Lower lobe of right lung (tissue), 2 donors: ENCODE measurements at regions not wholly inside any gene's neighbourhood (a gene's known extent, or its start where the extent isn't known, plus 50 kb on each side); places are given as distances from the start of the nearest gene placed in this dataset.
"Not testable (repeated sequence)": the region's sequence is repeated elsewhere in the genome, so short reads cannot be mapped to it uniquely, and the experiment has no call there.

Experiments used
- ATAC-seq, 2 donors: fragments of 200-7000 bp; cut with Tn5 transposase; one replicate each; pipeline ENCODE4 v1.9.1; 2020 to 2022; ENCODE audit warnings: mild to moderate bottlenecking in 2 of 2, moderate library complexity in 2 of 2
- DNase-seq: peaks from one replicate; pipeline ENCODE4 v3.0.0-alpha.2; 2020
- H3K27ac ChIP-seq: fragments of 200-600 bp; one replicate; pipeline ENCODE4 v1.8.0; 2022
- H3K27me3 ChIP-seq: fragments of 200-600 bp; one replicate; pipeline ENCODE4 v1.8.0; 2022; ENCODE audit warnings: low read depth
- H3K36me3 ChIP-seq: fragments of 200-600 bp; one replicate; pipeline ENCODE4 v1.8.0; 2022; ENCODE audit warnings: mild to moderate bottlenecking
- H3K4me1 ChIP-seq: fragments of 200-600 bp; one replicate; pipeline ENCODE4 v1.8.0; 2022
- H3K4me3 ChIP-seq: fragments of 200-600 bp; one replicate; pipeline ENCODE4 v1.8.0; 2022; ENCODE audit warnings: mild to moderate bottlenecking
- H3K9me3 ChIP-seq: fragments of 200-600 bp; one replicate; pipeline ENCODE4 v1.8.0; 2022
- intact Hi-C: fragments of 100-400 bp; cut with DNase I; formaldehyde crosslinking; loops from one replicate; pipeline ENCODE4 v1.11.0; 2022
- donor health status: DM: no; HTN: yes; CAD: no; lungs with severe emphysema.

DNA sequence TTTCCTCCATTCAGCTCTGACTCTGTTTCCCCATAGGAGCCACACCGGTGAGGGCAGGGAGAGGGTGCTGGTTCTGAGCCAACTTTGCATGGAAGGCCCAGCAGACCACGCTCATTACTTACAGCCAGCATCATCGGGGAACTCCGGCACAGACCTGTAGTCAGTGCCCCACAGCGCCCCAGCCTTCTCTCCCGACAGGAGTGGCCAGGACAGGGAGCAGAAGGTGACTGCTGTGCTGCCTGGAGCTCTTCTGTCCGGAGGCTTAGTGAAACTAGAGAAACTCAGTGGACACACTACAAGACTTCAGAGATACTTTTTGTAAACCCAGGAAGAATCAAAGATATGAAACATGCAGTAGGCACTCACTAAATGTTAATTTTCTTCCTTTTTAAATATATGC, 111.6 kb upstream of the PLGLB2 start:
- ATAC-seq, intact Hi-C loops, H3K9me3 ChIP-seq, H3K4me3 ChIP-seq, H3K27me3 ChIP-seq, H3K27ac ChIP-seq, DNase-seq, H3K4me1 ChIP-seq, H3K36me3 ChIP-seq: not testable (repeated sequence)

DNA sequence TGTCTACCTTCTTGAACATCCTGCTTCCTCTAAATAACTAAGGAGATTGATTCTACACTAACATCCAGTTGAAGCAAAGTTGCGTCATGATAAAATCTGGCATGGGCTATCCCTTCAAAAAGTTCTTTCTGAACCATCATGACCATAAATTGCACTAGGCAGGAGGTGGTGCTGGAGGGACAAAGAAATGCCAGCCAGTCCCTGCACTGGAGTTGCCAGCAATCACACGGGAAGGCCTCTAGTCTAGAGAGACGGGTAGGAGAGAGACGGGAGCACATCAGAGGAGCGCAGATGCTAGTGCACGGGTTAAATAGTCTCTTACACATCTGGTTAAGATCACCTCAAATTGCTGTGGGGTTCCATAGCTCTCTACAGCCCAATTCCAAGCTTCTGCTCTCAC, 111.2 kb upstream of the PLGLB2 start:
- H3K4me1 ChIP-seq, H3K9me3 ChIP-seq, DNase-seq, H3K27ac ChIP-seq, H3K36me3 ChIP-seq, H3K27me3 ChIP-seq, intact Hi-C loops, H3K4me3 ChIP-seq, ATAC-seq: not testable (repeated sequence)

DNA sequence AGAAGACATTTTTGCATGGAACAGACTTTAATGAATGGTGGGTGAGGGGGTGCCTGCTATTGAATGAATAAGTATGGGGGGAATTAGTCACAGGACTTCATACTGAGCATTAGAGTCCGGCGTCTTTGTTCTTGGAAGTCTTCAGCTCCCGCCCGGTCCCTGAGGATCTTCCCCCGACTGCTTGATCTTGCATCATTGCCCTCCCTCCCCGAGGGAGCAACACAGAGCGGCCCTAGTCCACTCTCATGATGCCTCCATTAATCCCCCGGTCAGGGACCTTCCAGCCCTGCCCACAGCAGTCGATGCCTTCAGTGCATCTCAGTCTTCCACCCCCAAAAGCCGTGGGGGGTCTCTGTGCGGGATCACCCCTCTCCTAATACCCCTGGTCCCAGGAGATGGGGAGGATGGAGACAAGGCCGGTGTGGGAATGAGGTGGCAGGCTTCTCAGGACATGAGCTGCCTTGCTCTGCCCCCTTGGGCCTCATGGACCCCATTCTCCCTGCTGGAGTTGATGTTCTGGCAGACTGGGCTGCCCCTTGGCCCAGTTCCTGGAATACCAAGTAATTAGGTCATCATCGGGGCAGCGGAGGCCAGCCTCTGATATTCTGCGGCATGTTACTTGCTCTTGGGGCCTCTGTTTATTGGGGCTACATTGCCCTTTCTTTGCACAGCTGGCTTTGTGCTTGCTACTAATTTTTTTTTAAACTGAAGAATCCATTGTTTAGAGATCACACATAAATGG, 110.5 kb upstream of the PLGLB2 start:
- H3K9me3 ChIP-seq, intact Hi-C loops, H3K36me3 ChIP-seq, H3K4me3 ChIP-seq, H3K27me3 ChIP-seq, DNase-seq, H3K4me1 ChIP-seq, H3K27ac ChIP-seq: not testable (repeated sequence)
- peak in 1 of 2 donors; percentile 60 for ATAC-seq

DNA sequence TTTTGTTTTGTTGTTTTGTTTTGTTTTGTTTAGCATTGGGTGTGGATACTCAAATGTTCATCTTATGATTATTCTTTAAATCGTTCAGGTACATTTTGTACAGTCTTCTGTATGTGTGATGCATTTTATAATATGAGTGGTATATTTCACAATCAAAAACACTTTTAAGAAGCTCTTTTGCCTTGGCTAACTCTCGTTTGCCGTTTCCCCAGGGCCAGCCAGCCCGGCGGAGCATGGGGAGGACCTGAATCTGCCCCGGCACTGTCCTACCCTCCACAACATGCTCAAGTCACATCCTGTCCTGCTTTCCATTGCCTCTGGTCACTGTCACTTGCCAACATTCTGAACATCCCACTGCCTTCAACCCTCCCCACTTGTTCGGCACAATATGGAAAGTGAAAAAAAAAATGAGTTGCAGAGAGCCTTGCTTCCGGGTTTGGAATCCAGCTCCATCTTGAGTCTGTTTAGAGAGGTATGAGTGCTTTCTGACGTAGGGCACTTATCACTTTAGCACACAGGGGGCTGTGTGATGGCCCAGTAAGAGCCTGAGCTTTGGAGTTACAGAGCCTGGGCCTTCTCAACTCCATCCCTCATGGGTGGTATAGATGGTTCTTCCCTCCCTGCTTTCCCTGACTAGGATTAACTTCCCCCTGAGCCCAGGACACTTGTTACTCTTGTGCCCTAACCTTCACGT, 109.6 kb upstream of the PLGLB2 start:
- H3K4me1 ChIP-seq, H3K36me3 ChIP-seq, H3K9me3 ChIP-seq, intact Hi-C loops, DNase-seq, H3K27me3 ChIP-seq, H3K4me3 ChIP-seq: not testable (repeated sequence)
- peak overlapping the region; percentile 46 for H3K27ac ChIP-seq
- ATAC-seq: peak; percentile 71 to 88

DNA sequence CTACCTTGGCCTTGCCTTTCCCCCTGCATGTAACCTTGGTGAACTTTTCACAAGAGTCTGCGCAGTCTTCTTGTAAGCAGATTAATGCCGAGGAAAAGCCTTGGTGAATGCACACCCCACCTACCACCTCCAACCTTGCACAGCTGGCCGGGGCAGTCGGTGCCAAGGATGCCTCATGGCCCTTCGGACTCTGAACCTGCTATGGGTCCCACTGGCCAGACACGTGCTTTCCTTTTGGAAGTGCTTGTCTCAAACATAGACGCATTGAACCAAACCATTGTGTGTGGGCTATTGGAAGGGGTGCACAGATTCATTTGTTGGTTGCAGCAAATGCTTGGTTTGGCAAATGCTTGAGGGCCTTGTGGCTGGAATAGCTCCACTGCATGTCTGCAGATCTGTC, 109.0 kb upstream of the PLGLB2 start:
- H3K9me3 ChIP-seq, ATAC-seq, H3K27ac ChIP-seq, H3K4me3 ChIP-seq, H3K4me1 ChIP-seq, H3K27me3 ChIP-seq, DNase-seq, H3K36me3 ChIP-seq, intact Hi-C loops: not testable (repeated sequence)

DNA sequence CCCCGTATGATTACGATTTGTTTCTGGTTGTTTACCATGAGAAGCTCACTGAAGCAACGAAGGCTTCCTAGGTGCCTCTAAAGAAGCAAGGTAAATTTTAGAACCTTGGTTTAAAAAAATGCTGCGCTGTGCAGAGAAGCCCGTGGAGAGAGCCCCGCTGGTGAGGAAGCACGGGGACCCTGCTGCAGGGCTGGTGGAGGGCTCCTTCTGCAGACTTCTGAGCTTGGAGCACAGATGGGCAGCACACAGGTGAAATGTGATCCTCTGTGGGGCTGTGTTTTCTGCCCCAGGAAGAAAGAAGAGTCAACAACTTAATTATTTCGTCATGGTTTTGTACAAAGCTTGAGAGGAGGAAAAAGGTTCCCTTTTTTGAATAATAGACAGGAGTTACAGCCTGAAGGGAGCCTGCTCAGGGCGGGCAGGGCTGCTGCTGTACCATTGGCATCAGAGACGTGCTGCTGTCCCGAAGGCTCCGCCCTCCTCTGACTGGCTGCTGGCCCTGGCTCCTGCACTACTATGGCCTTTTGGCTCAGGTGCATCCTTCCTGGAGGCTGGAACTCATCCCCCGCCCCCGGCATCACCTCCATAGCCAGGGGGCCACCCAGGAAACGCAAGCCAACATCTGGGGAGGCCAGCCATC, 108.0 kb upstream of the PLGLB2 start:
- DNase-seq, H3K4me3 ChIP-seq, H3K36me3 ChIP-seq, H3K27ac ChIP-seq, H3K9me3 ChIP-seq, H3K27me3 ChIP-seq, intact Hi-C loops, H3K4me1 ChIP-seq: not testable (repeated sequence)
- ATAC-seq: peak; percentile 35 to 40

DNA sequence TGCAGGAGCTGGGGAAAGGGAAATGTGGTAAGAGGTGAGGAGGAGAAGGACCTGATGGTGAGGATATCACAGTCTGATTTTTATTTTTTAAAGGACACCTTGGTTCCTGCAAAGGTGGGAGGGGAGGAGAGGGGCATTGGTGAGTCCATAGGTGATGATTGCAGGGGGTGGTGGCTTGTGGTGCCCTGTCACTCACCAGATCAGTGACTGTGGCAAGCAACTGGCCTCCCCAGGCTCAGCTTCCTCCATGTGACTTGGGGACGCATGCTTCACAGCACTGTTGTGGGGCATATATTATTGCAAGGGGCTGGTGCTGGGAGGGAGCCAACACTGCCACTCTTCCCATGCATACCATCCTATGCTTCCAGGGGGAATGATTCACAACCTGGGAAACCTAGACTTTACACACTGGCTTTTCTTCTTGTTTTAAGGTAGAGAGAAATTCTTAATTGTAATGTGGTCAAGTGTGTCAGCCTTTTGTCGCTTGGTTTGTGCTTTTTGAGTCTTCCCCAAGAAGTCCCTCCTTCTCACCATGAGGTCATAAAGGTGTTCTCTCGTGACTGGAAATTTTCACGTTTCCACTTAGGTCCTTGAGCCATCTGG, 106.8 kb upstream of the PLGLB2 start:
- H3K27me3 ChIP-seq, H3K27ac ChIP-seq, intact Hi-C loops, H3K4me3 ChIP-seq, H3K36me3 ChIP-seq, H3K4me1 ChIP-seq, H3K9me3 ChIP-seq, DNase-seq, ATAC-seq: not testable (repeated sequence)

DNA sequence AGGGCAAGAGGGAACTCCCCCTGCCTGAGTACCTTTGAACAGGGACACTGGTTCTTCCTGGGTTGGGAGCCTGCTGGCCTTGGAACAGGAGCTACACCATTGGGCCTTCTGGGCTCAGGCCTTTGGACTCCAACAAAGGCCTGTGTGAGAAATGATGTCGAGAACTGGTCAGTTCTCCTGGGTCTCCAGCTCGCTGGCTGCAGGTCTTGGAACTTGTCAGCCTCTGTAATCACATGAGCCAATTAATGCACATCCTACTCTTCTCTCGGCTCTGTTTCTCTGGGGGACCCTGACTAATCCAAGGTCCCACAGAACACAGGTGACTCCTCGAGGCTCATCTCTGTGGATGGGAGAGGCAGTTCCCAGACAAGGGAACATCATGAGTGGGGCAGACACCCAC, 104.7 kb upstream of the PLGLB2 start:
- H3K9me3 ChIP-seq, intact Hi-C loops, H3K4me1 ChIP-seq, H3K4me3 ChIP-seq, DNase-seq, ATAC-seq, H3K27me3 ChIP-seq, H3K36me3 ChIP-seq, H3K27ac ChIP-seq: not testable (repeated sequence)

DNA sequence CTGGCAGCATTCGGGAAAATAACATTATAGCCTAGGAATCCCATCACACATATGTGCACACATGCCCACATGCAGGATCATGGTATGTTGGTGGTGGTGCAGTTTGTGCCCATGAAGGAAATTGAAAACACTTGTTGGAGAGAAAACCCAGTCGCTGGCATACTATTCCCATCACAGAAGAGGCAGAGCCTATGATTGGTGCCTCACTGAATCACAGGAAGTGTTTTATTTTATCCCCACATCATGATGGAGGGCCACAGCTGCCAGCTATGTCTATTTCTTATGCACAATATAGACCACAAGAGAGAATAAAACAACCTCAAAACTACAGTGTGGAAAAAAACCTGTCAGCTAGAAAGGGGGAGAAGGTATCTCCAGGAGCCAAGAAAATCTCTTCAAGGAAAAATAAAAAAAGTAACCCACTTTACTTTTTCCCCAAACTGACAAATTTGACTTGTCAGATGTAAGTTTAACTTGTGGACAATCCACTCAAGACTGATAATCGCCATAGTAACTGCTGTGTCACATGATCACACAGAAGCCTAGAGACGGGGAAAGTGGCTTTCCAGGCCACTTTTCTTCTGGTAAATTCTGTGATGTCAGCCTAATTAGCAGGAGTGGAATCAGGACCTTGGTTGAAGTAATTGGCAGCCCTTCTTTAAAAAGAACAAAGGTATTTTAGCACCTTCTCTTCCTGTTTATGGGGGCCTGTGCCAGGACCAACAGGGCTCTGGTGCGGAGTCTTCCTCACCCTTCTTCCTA, 100.0 kb upstream of the PLGLB2 start:
- H3K9me3 ChIP-seq: not testable (repeated sequence)
- ATAC-seq: peak in 1 of 2 donors; percentile 84

DNA sequence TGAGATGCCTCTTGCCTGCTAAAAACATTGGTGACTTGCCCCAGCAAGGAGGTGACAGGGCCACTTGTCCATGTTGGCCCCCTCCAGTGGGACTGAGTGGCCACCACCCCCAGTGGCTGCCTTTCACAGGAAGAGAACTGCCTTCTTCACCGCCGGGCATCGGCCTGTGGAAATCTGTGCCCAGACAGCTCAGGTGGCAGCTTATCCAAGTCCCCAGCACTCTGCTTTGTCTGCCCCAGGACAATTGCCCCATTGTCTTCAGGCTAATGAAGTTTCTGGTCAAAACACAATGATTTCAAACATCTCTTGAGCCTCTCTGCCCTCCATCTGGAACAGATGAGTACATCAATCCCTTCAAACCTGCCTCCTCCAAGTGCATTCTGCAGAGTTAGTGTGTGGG, 99.1 kb upstream of the PLGLB2 start:
- DNase-seq, H3K4me1 ChIP-seq, H3K4me3 ChIP-seq, H3K27me3 ChIP-seq, intact Hi-C loops, ATAC-seq, H3K9me3 ChIP-seq, H3K27ac ChIP-seq, H3K36me3 ChIP-seq: not testable (repeated sequence)

More for the DNA sequence above, 100.0 kb upstream of the PLGLB2 start:
- H3K4me1 ChIP-seq, H3K27ac ChIP-seq, H3K27me3 ChIP-seq, H3K36me3 ChIP-seq, DNase-seq, H3K4me3 ChIP-seq, intact Hi-C loops: not testable (repeated sequence)

DNA sequence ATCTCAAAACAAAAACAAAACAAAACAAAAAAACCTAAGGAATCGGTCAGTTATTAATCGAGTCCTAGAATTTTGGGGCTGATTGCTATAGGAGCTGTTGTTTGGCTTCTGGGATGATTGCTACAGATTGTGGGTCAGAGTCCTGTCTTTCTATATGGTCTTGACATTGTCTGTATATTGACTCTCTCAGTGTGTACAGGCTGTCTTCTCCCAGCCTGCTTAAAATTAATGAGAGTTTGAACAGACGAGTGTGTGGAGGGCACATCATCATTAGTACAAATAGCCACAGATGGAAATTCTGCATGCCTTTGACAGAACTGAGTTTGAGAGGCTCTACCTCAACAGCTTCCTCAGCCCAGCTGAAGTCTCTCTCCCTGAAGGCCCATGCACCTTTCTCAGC, 98.0 kb upstream of the PLGLB2 start:
- ATAC-seq, DNase-seq, H3K27me3 ChIP-seq, H3K4me3 ChIP-seq, H3K9me3 ChIP-seq, H3K36me3 ChIP-seq, intact Hi-C loops, H3K4me1 ChIP-seq, H3K27ac ChIP-seq: not testable (repeated sequence)

DNA sequence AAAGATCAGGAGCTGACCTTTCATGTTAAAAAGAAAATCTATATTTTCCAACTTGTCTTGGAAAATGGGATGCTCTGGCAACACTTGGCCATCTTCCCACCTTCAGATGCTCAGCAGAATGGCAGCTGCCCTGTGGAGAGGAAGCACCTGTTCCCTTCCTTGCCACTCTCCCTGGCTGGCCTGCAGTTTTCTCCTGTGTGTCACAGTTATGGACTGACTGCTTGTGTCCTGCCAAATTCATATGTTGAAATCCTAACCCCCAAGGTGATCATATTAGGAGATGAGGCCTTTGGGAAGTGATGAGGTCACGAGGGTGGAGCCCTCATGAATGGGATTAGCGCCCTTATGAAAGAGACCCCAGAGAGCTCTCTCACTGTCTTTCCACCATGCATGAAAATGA, 97.0 kb upstream of the PLGLB2 start:
- intact Hi-C loops, DNase-seq: not testable (repeated sequence)

DNA sequence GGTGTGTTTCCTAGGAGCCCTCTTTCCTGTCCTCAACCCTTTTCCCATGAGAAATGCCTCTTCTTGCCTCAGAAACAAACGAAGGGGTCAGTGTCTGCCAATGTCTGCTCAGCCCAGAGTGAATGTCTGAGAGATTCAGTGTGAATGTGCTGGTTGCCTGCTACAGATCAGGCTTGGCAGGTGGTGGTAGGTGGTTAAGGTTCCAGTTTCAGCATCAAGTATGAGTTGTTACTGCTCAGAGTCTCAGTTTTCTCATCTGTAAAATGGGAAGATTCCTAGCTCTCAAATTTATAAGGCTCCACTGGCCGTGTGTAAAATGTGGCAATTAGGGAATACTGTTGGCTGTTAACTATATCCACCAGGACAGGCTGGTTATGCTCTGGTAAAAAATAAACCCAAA, 96.3 kb upstream of the PLGLB2 start:
- H3K36me3 ChIP-seq, H3K4me3 ChIP-seq, H3K27me3 ChIP-seq, H3K4me1 ChIP-seq, DNase-seq, H3K27ac ChIP-seq, intact Hi-C loops, ATAC-seq, H3K9me3 ChIP-seq: not testable (repeated sequence)

More for the DNA sequence above, 97.0 kb upstream of the PLGLB2 start:
- H3K4me1 ChIP-seq, H3K9me3 ChIP-seq, H3K36me3 ChIP-seq, H3K27ac ChIP-seq, H3K27me3 ChIP-seq, ATAC-seq, H3K4me3 ChIP-seq: not testable (repeated sequence)
